GM19438 (cell line): ENCODE measurements at regions not wholly inside any gene's neighbourhood (a gene's known extent, or its start where the extent isn't known, plus 50 kb on each side); places are given as distances from the start of the nearest gene placed in this dataset.

Experiments
- ATAC-seq: cut with Tn5 transposase; IDR thresholded peaks from one replicate; pipeline ENCODE4 v1.9.1; 2021; ENCODE audit warnings: low read depth; ENCODE audit not compliant: unreplicated experiment

GRCh38 chr9:115945009-115945431, 208.6 kb upstream of the PAPPA start:
- ATAC-seq = no peak

- no peak for ATAC-seq
These were observed 207.1 kb upstream of the PAPPA start for GRCh38 chr9:115946530-115946929.

GRCh38 chr9:115951977-115952376, 201.6 kb upstream of the PAPPA start:
- ATAC-seq = no peak

GRCh38 chr9:115952430-115953292, 200.9 kb upstream of the PAPPA start:
- ATAC-seq = no peak

- no peak for ATAC-seq
These were observed 197.2 kb upstream of the PAPPA start for GRCh38 chr9:115956371-115956770.

- no peak for ATAC-seq
These were observed 196.0 kb upstream of the PAPPA start for GRCh38 chr9:115957585-115957984.

- ATAC-seq = no peak
These were observed 188.8 kb upstream of the PAPPA start for GRCh38 chr9:115964710-115965347.

- no peak for ATAC-seq
These were observed 186.9 kb upstream of the PAPPA start for GRCh38 chr9:115966660-115967059.

- no peak for ATAC-seq
These were observed 184.5 kb upstream of the PAPPA start for GRCh38 chr9:115969096-115969495.

GRCh38 chr9:115972362-115972761, 181.2 kb upstream of the PAPPA start:
- no peak for ATAC-seq

- no peak for ATAC-seq
These were observed 180.6 kb upstream of the PAPPA start for GRCh38 chr9:115972843-115973595.

- no peak for ATAC-seq
These were observed 176.8 kb upstream of the PAPPA start for GRCh38 chr9:115976781-115977180.

GRCh38 chr9:115978091-115978490, 175.5 kb upstream of the PAPPA start:
- ATAC-seq = no peak

GRCh38 chr9:115978659-115979096, 174.9 kb upstream of the PAPPA start:
- ATAC-seq = no peak

GRCh38 chr9:115980054-115980453, 173.5 kb upstream of the PAPPA start:
- no peak for ATAC-seq

- no peak for ATAC-seq
These were observed 173.1 kb upstream of the PAPPA start for GRCh38 chr9:115980502-115980901.

- no peak for ATAC-seq
These were observed 172.6 kb upstream of the PAPPA start for GRCh38 chr9:115980976-115981375.

GRCh38 chr9:115983366-115983765, 170.2 kb upstream of the PAPPA start:
- ATAC-seq = no peak

GRCh38 chr9:115985657-115986056, 167.9 kb upstream of the PAPPA start:
- ATAC-seq = no peak

- ATAC-seq = no peak
These were observed 167.1 kb upstream of the PAPPA start for GRCh38 chr9:115986508-115986907.

- no peak for ATAC-seq
These were observed 164.9 kb upstream of the PAPPA start for GRCh38 chr9:115988701-115989100.
